ENCODE measurements at regions not wholly inside any gene's neighbourhood (a gene's known extent, or its start where the extent isn't known, plus 50 kb on each side); places are given as distances from the start of the nearest gene placed in this dataset.

DNA sequence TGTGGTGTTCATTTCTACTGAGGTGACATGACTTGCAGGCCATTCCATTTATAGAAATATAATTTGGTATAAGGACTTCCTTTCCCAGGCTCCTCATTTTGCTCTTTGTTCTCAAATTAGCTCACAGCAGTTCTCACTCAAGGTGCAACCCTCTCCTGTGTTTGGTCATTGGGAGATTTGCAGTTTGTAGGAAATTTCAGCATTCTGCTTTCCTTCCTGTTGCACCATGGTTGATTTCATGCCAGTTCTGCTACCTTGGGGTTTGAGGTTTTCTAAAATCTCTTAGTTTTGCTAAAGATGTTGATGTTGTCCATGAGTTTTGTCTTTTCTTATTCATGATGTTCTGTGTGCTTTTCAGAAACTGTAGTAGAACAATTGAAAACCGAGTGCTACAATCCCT lies 65.7 kb upstream of the PROK2 start:
- H3K9me3 ChIP-seq = peaks cover 0 to 10% of the 10 kb centered on the region in 2 donors
- H3K4me3 ChIP-seq = no peak overlapping the region
- no peak overlapping the region for H3K27ac ChIP-seq
- H3K4me1 ChIP-seq = no peaks in the 10 kb centered on the region
- DNase-seq (ENCODE audit: low spot score) = no peak
- H3K36me3 ChIP-seq = no peaks in the 10 kb centered on the region
- no peaks in the 10 kb centered on the region for H3K27me3 ChIP-seq
- TF ChIP-seq, protein P1, sequence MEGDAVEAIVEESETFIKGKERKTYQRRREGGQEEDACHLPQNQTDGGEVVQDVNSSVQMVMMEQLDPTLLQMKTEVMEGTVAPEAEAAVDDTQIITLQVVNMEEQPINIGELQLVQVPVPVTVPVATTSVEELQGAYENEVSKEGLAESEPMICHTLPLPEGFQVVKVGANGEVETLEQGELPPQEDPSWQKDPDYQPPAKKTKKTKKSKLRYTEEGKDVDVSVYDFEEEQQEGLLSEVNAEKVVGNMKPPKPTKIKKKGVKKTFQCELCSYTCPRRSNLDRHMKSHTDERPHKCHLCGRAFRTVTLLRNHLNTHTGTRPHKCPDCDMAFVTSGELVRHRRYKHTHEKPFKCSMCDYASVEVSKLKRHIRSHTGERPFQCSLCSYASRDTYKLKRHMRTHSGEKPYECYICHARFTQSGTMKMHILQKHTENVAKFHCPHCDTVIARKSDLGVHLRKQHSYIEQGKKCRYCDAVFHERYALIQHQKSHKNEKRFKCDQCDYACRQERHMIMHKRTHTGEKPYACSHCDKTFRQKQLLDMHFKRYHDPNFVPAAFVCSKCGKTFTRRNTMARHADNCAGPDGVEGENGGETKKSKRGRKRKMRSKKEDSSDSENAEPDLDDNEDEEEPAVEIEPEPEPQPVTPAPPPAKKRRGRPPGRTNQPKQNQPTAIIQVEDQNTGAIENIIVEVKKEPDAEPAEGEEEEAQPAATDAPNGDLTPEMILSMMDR (IDR thresholded peaks at IDR 0.05) = no peak

DNA sequence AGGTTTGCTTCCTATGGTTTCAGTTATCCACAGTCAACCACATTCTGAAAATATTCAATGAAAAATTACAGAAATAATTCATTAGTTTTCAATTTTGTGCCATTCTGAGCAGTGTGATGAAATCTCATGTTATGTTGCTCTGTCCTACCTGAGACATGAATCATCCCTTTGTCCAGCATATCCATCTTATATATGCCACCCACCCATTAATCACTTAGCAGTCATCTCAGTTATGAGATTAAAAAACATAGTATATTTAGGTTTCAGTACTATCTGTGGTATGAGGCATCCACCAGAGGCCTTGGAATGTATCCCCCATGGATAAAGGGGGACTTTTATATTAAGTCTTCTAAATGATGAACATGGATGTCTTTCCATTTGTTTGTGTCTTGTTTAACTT lies 64.7 kb upstream of the PROK2 start:
- Histone ChIP-seq H3K27me3 (no peaks in the 10 kb centered on the region), H3K4me3 (no peak overlapping the region), H3K4me1 (no peaks in the 10 kb centered on the region), H3K9me3 (peaks cover 0 to 10% of the 10 kb centered on the region in 2 donors), H3K36me3 (no peaks in the 10 kb centered on the region), H3K27ac (no peak overlapping the region)
- no peak for DNase-seq (ENCODE audit: low spot score)
- TF ChIP-seq, protein P1 (IDR thresholded peaks at IDR 0.05) = no peak

DNA sequence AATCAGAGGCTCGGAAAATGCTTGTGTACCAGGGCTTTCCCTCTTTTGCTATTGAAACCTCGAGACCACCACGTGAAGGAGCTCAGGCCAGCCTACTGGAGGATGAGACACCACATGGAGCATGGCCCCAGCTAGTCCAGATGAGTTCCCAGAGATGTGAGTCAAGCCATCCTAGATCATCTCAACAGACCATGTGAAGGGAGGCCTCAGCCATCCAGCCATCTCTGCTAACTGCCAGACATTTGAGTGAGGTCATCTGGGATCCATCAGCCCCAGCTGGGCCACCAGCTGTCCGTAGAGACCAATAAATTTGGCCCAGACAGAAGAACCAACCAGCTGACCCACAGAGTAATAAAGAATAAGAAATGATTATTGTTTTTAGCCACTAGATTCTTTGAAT lies 62.8 kb upstream of the PROK2 start:
- Histone ChIP-seq H3K4me3 (no peak overlapping the region), H3K36me3 (no peaks in the 10 kb centered on the region), H3K27me3 (no peaks in the 10 kb centered on the region), H3K27ac (no peak overlapping the region), H3K4me1 (no peaks in the 10 kb centered on the region), H3K9me3 (peaks cover 0 to 10% of the 10 kb centered on the region in 2 donors)
- no peak for DNase-seq (ENCODE audit: low spot score)
- TF ChIP-seq, protein P1 (IDR thresholded peaks at IDR 0.05) = no peak

DNA sequence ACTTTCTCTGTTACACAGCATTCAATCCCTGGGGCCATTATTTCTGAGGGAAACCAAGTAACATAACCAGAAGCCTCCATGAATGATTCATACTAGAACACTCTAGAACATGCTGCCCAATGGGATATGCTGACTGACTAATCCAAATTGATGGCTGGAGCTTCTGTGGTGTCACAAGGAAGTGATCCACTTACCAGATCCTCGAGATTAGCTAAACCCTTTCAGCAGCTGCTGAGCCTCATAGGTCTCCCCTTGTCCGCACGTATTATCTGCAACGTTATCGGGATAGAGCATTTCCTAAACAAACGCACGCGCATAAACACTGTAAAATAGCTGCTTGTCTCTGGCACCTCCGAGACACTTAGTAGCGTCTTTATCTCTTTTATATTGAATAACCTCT lies 61.2 kb upstream of the PROK2 start:
- TF ChIP-seq, protein P1 (IDR thresholded peaks at IDR 0.05) = no peak
- no peaks in the 10 kb centered on the region for H3K4me1 ChIP-seq
- no peaks in the 10 kb centered on the region for H3K27me3 ChIP-seq
- peaks cover 0 to 10% of the 10 kb centered on the region in 2 donors for H3K9me3 ChIP-seq
- no peak overlapping the region for H3K27ac ChIP-seq
- H3K36me3 ChIP-seq = no peaks in the 10 kb centered on the region
- no peak overlapping the region for H3K4me3 ChIP-seq
- no peak for DNase-seq (ENCODE audit: low spot score)

DNA sequence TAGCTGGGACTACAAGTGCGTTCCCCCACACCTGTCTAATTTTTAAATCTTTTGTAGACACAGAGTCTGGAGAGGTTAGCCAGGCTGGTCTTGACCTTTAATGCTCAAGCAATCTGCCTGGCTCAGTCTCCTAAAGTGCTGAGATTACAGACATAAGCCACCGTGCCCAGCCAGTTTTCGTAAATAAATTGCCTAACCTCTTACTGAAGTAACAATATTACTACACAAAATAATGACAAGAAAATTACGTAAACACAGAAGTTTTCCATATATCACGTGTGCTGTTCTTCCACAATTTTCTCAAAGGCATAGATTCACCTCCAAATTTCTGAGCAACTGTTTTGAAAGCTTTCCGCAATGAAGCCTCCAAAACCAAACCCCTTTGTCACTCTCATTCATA lies 58.1 kb upstream of the PROK2 start:
- H3K4me3 ChIP-seq = no peak overlapping the region
- TF ChIP-seq, protein P1 (IDR thresholded peaks at IDR 0.05) = no peak
- no peaks in the 10 kb centered on the region for H3K36me3 ChIP-seq
- H3K27ac ChIP-seq = no peak overlapping the region
- no peaks in the 10 kb centered on the region for H3K27me3 ChIP-seq
- H3K9me3 ChIP-seq = no peaks in the 10 kb centered on the region
- DNase-seq (ENCODE audit: low spot score) = no peak
- H3K4me1 ChIP-seq = no peaks in the 10 kb centered on the region

DNA sequence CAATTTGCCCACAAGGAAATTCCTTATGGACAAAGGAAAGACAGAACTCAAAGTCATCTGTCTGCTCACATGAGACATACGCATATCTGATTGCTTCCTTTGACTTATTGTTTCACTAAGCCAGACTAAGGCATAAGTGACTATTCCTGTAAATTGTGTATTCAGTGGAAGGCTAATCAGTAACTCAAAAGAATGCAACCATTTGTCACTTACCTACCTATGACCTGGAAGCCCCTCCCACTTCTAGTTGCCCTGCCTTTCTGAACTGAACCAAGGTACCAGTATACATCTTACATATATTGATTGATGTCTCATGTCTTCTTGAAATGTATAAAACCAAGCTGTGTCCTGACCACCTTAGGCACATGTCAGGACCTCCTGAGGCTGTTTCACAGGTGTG lies 53.5 kb upstream of the PROK2 start:
- Histone ChIP-seq H3K36me3 (no peaks in the 10 kb centered on the region), H3K27ac (no peak overlapping the region), H3K4me3 (no peak overlapping the region), H3K27me3 (no peaks in the 10 kb centered on the region), H3K9me3 (no peaks in the 10 kb centered on the region), H3K4me1 (no peaks in the 10 kb centered on the region)
- no peak for DNase-seq (ENCODE audit: low spot score)
- TF ChIP-seq, protein P1 (IDR thresholded peaks at IDR 0.05) = no peak

Data from right atrium auricular region (tissue), 2 donors.